T-helper 2 cell (primary cell): ENCODE measurements at regions not wholly inside any gene's neighbourhood (a gene's known extent, or its start where the extent isn't known, plus 50 kb on each side); places are given as distances from the start of the nearest gene placed in this dataset.

Experiments used
- DNase-seq, 5 experiments: peaks; one replicate each; pipeline versions ENCODE4 v3.0.0 to v3.0.0-alpha.2; 2012 to 2022

GRCh38 chr6:104614394-104614793, 245.3 kb downstream of the HACE1 start:
- DNase-seq = no peak

GRCh38 chr6:104613416-104614001, 246.2 kb downstream of the HACE1 start:
- no peak for DNase-seq

- no peak for DNase-seq
These were observed 247.2 kb downstream of the HACE1 start for GRCh38 chr6:104612541-104612940.

- no peak for DNase-seq
These were observed 251.6 kb downstream of the HACE1 start for GRCh38 chr6:104608101-104608500.

GRCh38 chr6:104607501-104607900, 252.2 kb downstream of the HACE1 start:
- DNase-seq = no peak

- no peak for DNase-seq
These were observed 253.4 kb downstream of the HACE1 start for GRCh38 chr6:104606361-104606760.

GRCh38 chr6:104604685-104605084, 255.0 kb downstream of the HACE1 start:
- no peak for DNase-seq

GRCh38 chr6:104603108-104603745, 256.5 kb downstream of the HACE1 start:
- no peak for DNase-seq

GRCh38 chr6:104601721-104602120, 258.0 kb downstream of the HACE1 start:
- no peak for DNase-seq

GRCh38 chr6:104601131-104601651, 258.5 kb downstream of the HACE1 start:
- no peak for DNase-seq

- no peak for DNase-seq
These were observed 259.1 kb downstream of the HACE1 start for GRCh38 chr6:104600639-104600931.

- no peak for DNase-seq
These were observed 259.7 kb downstream of the HACE1 start for GRCh38 chr6:104599821-104600638.

GRCh38 chr6:104597541-104598050, 262.1 kb downstream of the HACE1 start:
- no peak for DNase-seq

GRCh38 chr6:104596091-104596490, 263.6 kb downstream of the HACE1 start:
- no peak for DNase-seq

- no peak for DNase-seq
These were observed 264.4 kb downstream of the HACE1 start for GRCh38 chr6:104595311-104595820.

GRCh38 chr6:104591573-104592334, 268.0 kb downstream of the HACE1 start:
- DNase-seq = no peak

GRCh38 chr6:104589940-104590339, 269.8 kb downstream of the HACE1 start:
- DNase-seq = no peak

- no peak for DNase-seq
These were observed 274.1 kb downstream of the HACE1 start for GRCh38 chr6:104585646-104586045.

GRCh38 chr6:104580452-104580851, 279.3 kb downstream of the HACE1 start:
- no peak for DNase-seq

GRCh38 chr6:104579310-104579863, 280.3 kb downstream of the HACE1 start:
- no peak for DNase-seq

GRCh38 chr6:104575536-104575935, 284.2 kb downstream of the HACE1 start:
- no peak for DNase-seq

- DNase-seq = no peak
These were observed 285.5 kb downstream of the HACE1 start for GRCh38 chr6:104574135-104574750.
